ENCODE measurements at regions not wholly inside any gene's neighbourhood (a gene's known extent, or its start where the extent isn't known, plus 50 kb on each side); places are given as distances from the start of the nearest gene placed in this dataset.
"Not testable (repeated sequence)": the region's sequence is repeated elsewhere in the genome, so short reads cannot be mapped to it uniquely, and the experiment has no call there.

- no peak for DNase-seq
- H2AFZ ChIP-seq (ENCODE audit: low read length): no peak overlapping the region
- no peaks in the 10 kb centered on the region for H3K4me1 ChIP-seq (ENCODE audit: low read length)
- H3K4me3 ChIP-seq (ENCODE audit: low read length): no peak overlapping the region
- H4K20me1 ChIP-seq (ENCODE audit: insufficient read depth, low read depth, low read length): no peaks in the 10 kb centered on the region
- no peak overlapping the region for H3K9ac ChIP-seq (ENCODE audit: low read length)
- no peaks in the 10 kb centered on the region for H3K9me3 ChIP-seq (ENCODE audit: low read length)
- no peaks in the 10 kb centered on the region for H3K79me2 ChIP-seq (ENCODE audit: low read length)
- H3K36me3 ChIP-seq (ENCODE audit: insufficient read depth, low read length): no peaks in the 10 kb centered on the region
- no peak overlapping the region for H3K27ac ChIP-seq (ENCODE audit: low read length)
- no peaks in the 10 kb centered on the region for H3K27me3 ChIP-seq (ENCODE audit: low read length)
- no peaks in the 10 kb centered on the region for H3K9me2 ChIP-seq (replicated peaks; ENCODE audit: insufficient read depth, low read length)
- no peak overlapping the region for H3K4me2 ChIP-seq (ENCODE audit: low read depth, low read length, poor library complexity, severe bottlenecking)
These were observed 149.4 kb downstream of the HSD17B3 start for GRCh38 chr9:96152550-96152949.

- no peaks in the 10 kb centered on the region for H3K4me1 ChIP-seq (ENCODE audit: low read length)
- no peaks in the 10 kb centered on the region for H3K9me2 ChIP-seq (replicated peaks; ENCODE audit: insufficient read depth, low read length)
- no peaks in the 10 kb centered on the region for H3K9me3 ChIP-seq (ENCODE audit: low read length)
- H3K27ac ChIP-seq (ENCODE audit: low read length): no peak overlapping the region
- no peak for DNase-seq
- no peaks in the 10 kb centered on the region for H4K20me1 ChIP-seq (ENCODE audit: insufficient read depth, low read depth, low read length)
- H3K27me3 ChIP-seq (ENCODE audit: low read length): no peaks in the 10 kb centered on the region
- H3K36me3 ChIP-seq (ENCODE audit: insufficient read depth, low read length): no peaks in the 10 kb centered on the region
- H3K9ac ChIP-seq (ENCODE audit: low read length): no peak overlapping the region
- H3K79me2 ChIP-seq (ENCODE audit: low read length): no peaks in the 10 kb centered on the region
- H2AFZ ChIP-seq (ENCODE audit: low read length): no peak overlapping the region
- H3K4me2 ChIP-seq (ENCODE audit: low read depth, low read length, poor library complexity, severe bottlenecking): no peak overlapping the region
- no peak overlapping the region for H3K4me3 ChIP-seq (ENCODE audit: low read length)
These were observed 151.4 kb downstream of the HSD17B3 start for GRCh38 chr9:96150324-96151227.

- no peak overlapping the region for H2AFZ ChIP-seq (ENCODE audit: low read length)
- no peaks in the 10 kb centered on the region for H3K9me2 ChIP-seq (replicated peaks; ENCODE audit: insufficient read depth, low read length)
- H3K4me1 ChIP-seq (ENCODE audit: low read length): no peaks in the 10 kb centered on the region
- no peaks in the 10 kb centered on the region for H4K20me1 ChIP-seq (ENCODE audit: insufficient read depth, low read depth, low read length)
- no peak overlapping the region for H3K27ac ChIP-seq (ENCODE audit: low read length)
- H3K79me2 ChIP-seq (ENCODE audit: low read length): no peaks in the 10 kb centered on the region
- no peaks in the 10 kb centered on the region for H3K9me3 ChIP-seq (ENCODE audit: low read length)
- no peak overlapping the region for H3K4me3 ChIP-seq (ENCODE audit: low read length)
- no peaks in the 10 kb centered on the region for H3K27me3 ChIP-seq (ENCODE audit: low read length)
- H3K36me3 ChIP-seq (ENCODE audit: insufficient read depth, low read length): no peaks in the 10 kb centered on the region
- DNase-seq: no peak
- no peak overlapping the region for H3K4me2 ChIP-seq (ENCODE audit: low read depth, low read length, poor library complexity, severe bottlenecking)
- H3K9ac ChIP-seq (ENCODE audit: low read length): no peak overlapping the region
These were observed 152.3 kb downstream of the HSD17B3 start for GRCh38 chr9:96149533-96150280.

- Histone ChIP-seq H2AFZ (ENCODE audit: low read length) (no peak overlapping the region), H3K27ac (ENCODE audit: low read length) (no peak overlapping the region), H3K9ac (ENCODE audit: low read length) (no peak overlapping the region), H3K4me3 (ENCODE audit: low read length) (no peak overlapping the region), H3K36me3 (ENCODE audit: insufficient read depth, low read length) (no peaks in the 10 kb centered on the region), H3K27me3 (ENCODE audit: low read length) (no peaks in the 10 kb centered on the region), H3K9me3 (ENCODE audit: low read length) (no peaks in the 10 kb centered on the region), H3K4me1 (ENCODE audit: low read length) (no peaks in the 10 kb centered on the region), H4K20me1 (ENCODE audit: insufficient read depth, low read depth, low read length) (no peaks in the 10 kb centered on the region), H3K9me2 (replicated peaks; ENCODE audit: insufficient read depth, low read length) (no peaks in the 10 kb centered on the region), H3K4me2 (ENCODE audit: low read depth, low read length, poor library complexity, severe bottlenecking) (no peak overlapping the region), H3K79me2 (ENCODE audit: low read length) (no peaks in the 10 kb centered on the region)
- DNase-seq: no peak
These were observed 153.1 kb downstream of the HSD17B3 start for GRCh38 chr9:96148634-96149532.

- not testable (repeated sequence) for H2AFZ ChIP-seq (ENCODE audit: low read length); H3K79me2 ChIP-seq (ENCODE audit: low read length); DNase-seq; H4K20me1 ChIP-seq (ENCODE audit: insufficient read depth, low read depth, low read length); H3K9me2 ChIP-seq (replicated peaks; ENCODE audit: insufficient read depth, low read length); H3K9ac ChIP-seq (ENCODE audit: low read length); H3K36me3 ChIP-seq (ENCODE audit: insufficient read depth, low read length); H3K27ac ChIP-seq (ENCODE audit: low read length); H3K4me3 ChIP-seq (ENCODE audit: low read length); H3K9me3 ChIP-seq (ENCODE audit: low read length); H3K27me3 ChIP-seq (ENCODE audit: low read length); H3K4me1 ChIP-seq (ENCODE audit: low read length); H3K4me2 ChIP-seq (ENCODE audit: low read depth, low read length, poor library complexity, severe bottlenecking)
These were observed 154.9 kb downstream of the HSD17B3 start for GRCh38 chr9:96147029-96147428.

GRCh38 chr9:96141666-96142065 is 160.3 kb downstream of the HSD17B3 start:
- DNase-seq: no peak
- H3K79me2 ChIP-seq (ENCODE audit: low read length): no peaks in the 10 kb centered on the region
- no peak overlapping the region for H3K4me3 ChIP-seq (ENCODE audit: low read length)
- no peaks in the 10 kb centered on the region for H3K9me2 ChIP-seq (replicated peaks; ENCODE audit: insufficient read depth, low read length)
- no peak overlapping the region for H3K4me2 ChIP-seq (ENCODE audit: low read depth, low read length, poor library complexity, severe bottlenecking)
- H3K27ac ChIP-seq (ENCODE audit: low read length): no peak overlapping the region
- H2AFZ ChIP-seq (ENCODE audit: low read length): no peak overlapping the region
- no peaks in the 10 kb centered on the region for H3K9me3 ChIP-seq (ENCODE audit: low read length)
- H3K36me3 ChIP-seq (ENCODE audit: insufficient read depth, low read length): no peaks in the 10 kb centered on the region
- no peaks in the 10 kb centered on the region for H3K27me3 ChIP-seq (ENCODE audit: low read length)
- no peak overlapping the region for H3K9ac ChIP-seq (ENCODE audit: low read length)
- H3K4me1 ChIP-seq (ENCODE audit: low read length): peaks cover 8% of the 10 kb centered on the region
- H4K20me1 ChIP-seq (ENCODE audit: insufficient read depth, low read depth, low read length): no peaks in the 10 kb centered on the region

GRCh38 chr9:96141128-96141474 is 160.9 kb downstream of the HSD17B3 start:
- no peak for DNase-seq
- Histone ChIP-seq H3K36me3 (ENCODE audit: insufficient read depth, low read length) (no peaks in the 10 kb centered on the region), H4K20me1 (ENCODE audit: insufficient read depth, low read depth, low read length) (no peaks in the 10 kb centered on the region)

More at GRCh38 chr9:96141128-96141474, 160.9 kb downstream of the HSD17B3 start:
- Histone ChIP-seq H3K4me1 (ENCODE audit: low read length) (peaks cover 8% of the 10 kb centered on the region), H3K79me2 (ENCODE audit: low read length) (no peaks in the 10 kb centered on the region), H3K4me2 (ENCODE audit: low read depth, low read length, poor library complexity, severe bottlenecking) (no peak overlapping the region), H3K9me3 (ENCODE audit: low read length) (no peaks in the 10 kb centered on the region), H3K27me3 (ENCODE audit: low read length) (no peaks in the 10 kb centered on the region), H3K9me2 (replicated peaks; ENCODE audit: insufficient read depth, low read length) (no peaks in the 10 kb centered on the region), H3K4me3 (ENCODE audit: low read length) (no peak overlapping the region), H3K27ac (ENCODE audit: low read length) (no peak overlapping the region), H2AFZ (ENCODE audit: low read length) (no peak overlapping the region), H3K9ac (ENCODE audit: low read length) (no peak overlapping the region)

Data from Karpas-422 (cell line).